Activated CD4-positive, alpha-beta T cell treated with anti-CD3 and anti-CD28 coated beads for 36 hours (primary cell): ENCODE measurements at regions not wholly inside any gene's neighbourhood (a gene's known extent, or its start where the extent isn't known, plus 50 kb on each side); places are given as distances from the start of the nearest gene placed in this dataset.

Experiments
- ATAC-seq: fragments of 200-7000 bp; cut with Tn5 transposase; one replicate; pipeline ENCODE4 v1.10.0; 2021; ENCODE audit warnings: mild to moderate bottlenecking, moderate library complexity
- CTCF ChIA-PET: fragments of 350-600 bp; sonication (Branson Sonifier 250); formaldehyde crosslinking; loops from one replicate; lab custom pipeline; 2021; ENCODE audit warnings: antibody characterized with exemption; lab: Charles Lee
- POLR2A ChIA-PET: fragments of 350-600 bp; sonication (Branson Sonifier 250); formaldehyde crosslinking; loops from one replicate; lab custom pipeline; 2021; ENCODE audit warnings: antibody characterized with exemption, inconsistent platforms; lab: Charles Lee
- DNase-seq: peaks from one replicate; pipeline ENCODE4 v3.0.0-alpha.2; 2020
- H3K27ac Mint-ChIP-seq: one replicate; pipeline ENCODE4 v1.8.0; 2021; ENCODE audit warnings: mixed read lengths
- H3K27me3 Mint-ChIP-seq: one replicate; pipeline ENCODE4 v1.8.0; 2021; ENCODE audit warnings: mixed read lengths
- H3K36me3 Mint-ChIP-seq: one replicate; pipeline ENCODE4 v1.8.0; 2021; ENCODE audit warnings: low read depth, mixed read lengths
- H3K4me1 Mint-ChIP-seq: one replicate; pipeline ENCODE4 v1.8.0; 2021; ENCODE audit warnings: mixed read lengths
- H3K4me3 Mint-ChIP-seq: one replicate; pipeline ENCODE4 v1.8.0; 2021; ENCODE audit warnings: mild to moderate bottlenecking, moderate library complexity, mixed read lengths
- H3K9me3 Mint-ChIP-seq: one replicate; pipeline ENCODE4 v1.8.0; 2021; ENCODE audit warnings: low read depth, mixed read lengths
- intact Hi-C, 2 experiments: fragments of 100-400 bp; cut with DNase I in 1 of 2; cut with micrococcal nuclease in 1 of 2; formaldehyde crosslinking; loops; one replicate each; pipeline versions ENCODE4 v1.14.2 to v1.15.1; 2022 to 2024; cut with DNase I, micrococcal nuclease

DNA sequence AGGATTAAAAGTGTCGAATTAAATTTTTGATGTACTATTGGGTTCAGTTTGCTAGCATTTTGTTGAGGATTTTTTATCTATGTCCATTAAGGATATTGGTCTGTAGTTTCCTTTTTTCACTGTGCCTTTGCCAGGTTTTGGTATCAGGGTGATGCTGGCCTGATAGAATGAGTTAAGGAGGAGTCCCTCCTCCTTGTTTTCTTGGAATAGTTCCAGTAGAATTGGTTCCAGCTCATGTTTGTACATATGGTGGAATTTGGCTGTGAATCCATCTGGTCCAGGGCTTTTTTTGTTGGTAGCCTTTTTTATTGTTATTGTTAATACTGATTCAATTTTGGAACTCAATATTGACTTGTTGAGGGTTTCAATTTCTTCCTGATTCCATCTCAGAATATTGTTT is 141.8 kb downstream of the SIM1 start:
- Mint-ChIP-seq H3K36me3 (no peaks in the 10 kb centered on the region), H3K4me1 (no peaks in the 10 kb centered on the region), H3K27me3 (no peaks in the 10 kb centered on the region), H3K4me3 (no peak overlapping the region), H3K9me3 (no peaks in the 10 kb centered on the region), H3K27ac (no peak overlapping the region)
- CTCF ChIA-PET: no interaction called here
- POLR2A ChIA-PET: no interaction called here
- ATAC-seq: no peak
- DNase-seq: no peak
- intact Hi-C loops: no loop called here

DNA sequence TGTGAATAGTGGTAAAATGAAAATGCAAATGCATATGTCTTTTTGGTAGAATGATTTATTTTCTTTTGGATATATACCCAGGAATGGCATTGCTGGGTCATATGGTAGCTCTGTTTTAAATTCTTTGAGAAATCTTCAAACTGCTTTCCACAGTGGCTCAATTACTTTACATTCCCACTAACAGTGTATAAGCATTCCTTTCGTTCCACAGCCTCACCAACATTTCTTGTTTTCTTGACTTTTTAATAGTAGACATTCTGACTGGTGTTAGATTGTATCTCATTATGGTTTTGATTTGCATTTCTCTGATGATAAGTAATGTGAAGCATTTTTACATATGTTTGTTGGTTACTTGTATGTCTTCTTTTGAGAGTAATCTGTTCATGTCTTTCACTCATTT is 144.0 kb downstream of the SIM1 start:
- Mint-ChIP-seq H3K4me1 (no peaks in the 10 kb centered on the region), H3K9me3 (no peaks in the 10 kb centered on the region), H3K36me3 (no peaks in the 10 kb centered on the region), H3K27me3 (no peaks in the 10 kb centered on the region), H3K27ac (no peak overlapping the region), H3K4me3 (no peak overlapping the region)
- DNase-seq (no peak), ATAC-seq (no peak)
- ChIA-PET POLR2A (no interaction called here), CTCF (no interaction called here)
- intact Hi-C loops: no loop called here

DNA sequence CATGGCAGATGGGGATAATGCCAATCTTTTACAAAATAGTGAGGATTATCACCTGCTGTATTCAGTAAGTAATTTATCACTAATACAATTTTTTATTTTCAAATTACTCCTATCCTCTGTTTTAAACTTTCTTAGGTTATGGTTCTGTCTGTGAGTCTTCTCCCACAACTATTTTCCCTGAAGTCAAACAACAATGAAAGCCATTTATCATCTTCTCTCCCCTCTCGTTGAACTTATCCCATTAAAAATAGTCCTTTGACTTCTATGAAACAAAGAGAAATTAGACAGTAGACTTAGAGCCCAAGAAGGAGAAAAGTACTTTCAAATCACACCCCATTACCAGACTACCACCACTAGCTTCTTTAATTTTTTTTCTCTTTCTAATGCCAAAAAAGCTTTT is 147.7 kb downstream of the SIM1 start:
- H3K4me3 Mint-ChIP-seq: no peak overlapping the region
- no peak for ATAC-seq
- no peaks in the 10 kb centered on the region for H3K9me3 Mint-ChIP-seq
- no peaks in the 10 kb centered on the region for H3K27me3 Mint-ChIP-seq
- POLR2A ChIA-PET: no interaction called here
- H3K4me1 Mint-ChIP-seq: no peaks in the 10 kb centered on the region
- H3K27ac Mint-ChIP-seq: no peak overlapping the region
- H3K36me3 Mint-ChIP-seq: no peaks in the 10 kb centered on the region
- DNase-seq: no peak
- CTCF ChIA-PET: interaction anchor here (0.7 kb wide), 1 partner anchor 12 kb away, joined by 3 read pairs; no protein-coding TSS in a partner anchor
- intact Hi-C loops: no loop called here

DNA sequence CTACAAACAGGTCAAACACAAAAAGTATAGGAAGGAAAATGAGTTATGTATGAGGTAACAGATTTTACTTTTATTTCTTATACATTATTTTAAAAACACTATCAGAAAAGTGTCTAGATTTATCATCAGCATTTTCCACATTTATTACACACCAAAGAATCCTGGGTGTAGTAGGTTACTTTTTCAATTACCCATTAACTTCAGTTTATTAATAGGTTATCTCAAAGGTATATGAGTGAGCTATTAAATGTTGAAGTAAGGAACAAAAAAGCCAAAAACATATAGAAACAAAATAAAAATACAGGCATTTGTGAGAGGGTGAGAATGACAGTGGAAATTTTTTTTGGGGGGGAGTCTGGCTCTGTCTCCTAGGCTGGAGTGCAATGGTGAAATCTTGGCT is 150.5 kb downstream of the SIM1 start:
- Mint-ChIP-seq H3K4me3 (no peak overlapping the region), H3K36me3 (no peaks in the 10 kb centered on the region), H3K9me3 (no peaks in the 10 kb centered on the region), H3K27ac (no peak overlapping the region), H3K27me3 (no peaks in the 10 kb centered on the region), H3K4me1 (no peaks in the 10 kb centered on the region)
- ChIA-PET CTCF (no interaction called here), POLR2A (no interaction called here)
- ATAC-seq: no peak
- DNase-seq: no peak
- intact Hi-C loops: no loop called here

DNA sequence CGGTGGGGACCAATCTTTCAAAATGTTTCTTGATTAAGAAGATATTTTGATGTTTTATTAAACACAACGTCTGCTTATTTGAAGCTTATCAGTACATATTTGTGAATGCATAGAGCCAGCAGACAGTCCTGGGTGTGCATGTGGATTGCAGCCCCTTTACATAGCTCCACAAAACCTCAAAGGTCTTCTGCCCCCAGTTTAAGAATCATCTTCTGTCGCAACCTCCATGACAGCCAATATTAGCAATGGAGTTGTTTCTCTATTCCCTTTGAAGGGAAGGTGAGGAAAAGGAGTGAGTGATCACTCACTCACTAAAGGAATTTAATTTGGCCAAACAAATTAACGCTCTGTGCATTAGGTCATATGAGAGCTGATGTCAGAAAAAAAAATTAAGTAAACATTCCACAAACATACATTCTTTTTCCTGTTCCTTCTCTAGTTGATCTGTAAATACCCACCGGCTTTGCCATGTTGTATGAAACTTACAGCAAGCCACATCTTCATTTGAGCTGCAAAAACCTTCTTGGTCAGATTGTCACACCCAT is 152.9 kb downstream of the SIM1 start:
- intact Hi-C loops: no loop called here
- ATAC-seq (no peak), DNase-seq (no peak)
- ChIA-PET POLR2A (no interaction called here), CTCF (no interaction called here)
- Mint-ChIP-seq H3K4me1 (no peaks in the 10 kb centered on the region), H3K27ac (no peak overlapping the region), H3K9me3 (no peaks in the 10 kb centered on the region), H3K36me3 (no peaks in the 10 kb centered on the region), H3K27me3 (no peaks in the 10 kb centered on the region), H3K4me3 (no peak overlapping the region)

DNA sequence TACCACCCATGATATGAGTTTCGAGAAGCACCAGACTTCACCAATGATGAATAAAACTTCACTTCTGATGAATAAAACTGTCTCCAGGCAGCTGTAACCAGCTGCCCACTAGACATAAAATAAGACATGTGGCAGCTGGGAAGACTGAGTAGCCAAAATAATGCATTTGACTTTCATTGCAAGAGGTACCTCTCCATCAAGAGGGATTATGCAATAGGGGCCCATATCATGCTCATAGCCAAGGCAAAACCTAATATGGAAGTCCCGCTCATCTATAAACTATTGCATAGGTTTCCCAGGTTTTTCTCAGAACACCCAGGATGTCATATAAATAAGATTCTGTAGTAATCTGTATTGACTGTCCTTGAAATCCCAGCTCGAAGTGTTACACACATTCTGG is 155.5 kb downstream of the SIM1 start:
- H3K4me1 Mint-ChIP-seq: no peaks in the 10 kb centered on the region
- ChIA-PET POLR2A (no interaction called here), CTCF (no interaction called here)
- H3K36me3 Mint-ChIP-seq: no peaks in the 10 kb centered on the region
- DNase-seq (no peak), ATAC-seq (no peak)
- intact Hi-C loops: no loop called here
- no peaks in the 10 kb centered on the region for H3K27me3 Mint-ChIP-seq
- H3K27ac Mint-ChIP-seq: no peak overlapping the region
- no peaks in the 10 kb centered on the region for H3K9me3 Mint-ChIP-seq
- H3K4me3 Mint-ChIP-seq: no peak overlapping the region

DNA sequence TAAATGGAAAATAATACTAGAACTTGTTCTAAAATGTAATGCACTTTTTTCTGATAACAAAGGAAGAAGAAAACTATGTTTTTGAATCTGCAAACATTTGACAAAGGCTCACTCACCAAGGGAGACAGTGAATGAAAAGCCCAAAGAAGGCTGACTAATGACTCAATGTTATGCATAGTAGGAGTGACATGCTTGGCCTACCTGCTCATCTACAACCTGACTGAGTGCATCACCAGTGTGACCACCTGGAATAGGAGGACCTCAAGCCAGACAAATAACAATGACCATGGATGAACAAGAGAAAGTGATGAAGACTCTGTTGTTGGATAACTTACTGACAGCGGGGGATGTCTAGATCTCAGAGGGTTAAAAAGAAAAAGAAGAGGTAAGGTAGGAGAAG is 157.2 kb downstream of the SIM1 start:
- POLR2A ChIA-PET: no interaction called here
- DNase-seq: no peak
- Mint-ChIP-seq H3K27me3 (peaks cover 2% of the 10 kb centered on the region), H3K27ac (no peak overlapping the region), H3K9me3 (no peaks in the 10 kb centered on the region), H3K36me3 (no peaks in the 10 kb centered on the region), H3K4me1 (no peaks in the 10 kb centered on the region), H3K4me3 (no peak overlapping the region)
- CTCF ChIA-PET: no interaction called here
- no peak for ATAC-seq
- intact Hi-C loops: no loop called here

DNA sequence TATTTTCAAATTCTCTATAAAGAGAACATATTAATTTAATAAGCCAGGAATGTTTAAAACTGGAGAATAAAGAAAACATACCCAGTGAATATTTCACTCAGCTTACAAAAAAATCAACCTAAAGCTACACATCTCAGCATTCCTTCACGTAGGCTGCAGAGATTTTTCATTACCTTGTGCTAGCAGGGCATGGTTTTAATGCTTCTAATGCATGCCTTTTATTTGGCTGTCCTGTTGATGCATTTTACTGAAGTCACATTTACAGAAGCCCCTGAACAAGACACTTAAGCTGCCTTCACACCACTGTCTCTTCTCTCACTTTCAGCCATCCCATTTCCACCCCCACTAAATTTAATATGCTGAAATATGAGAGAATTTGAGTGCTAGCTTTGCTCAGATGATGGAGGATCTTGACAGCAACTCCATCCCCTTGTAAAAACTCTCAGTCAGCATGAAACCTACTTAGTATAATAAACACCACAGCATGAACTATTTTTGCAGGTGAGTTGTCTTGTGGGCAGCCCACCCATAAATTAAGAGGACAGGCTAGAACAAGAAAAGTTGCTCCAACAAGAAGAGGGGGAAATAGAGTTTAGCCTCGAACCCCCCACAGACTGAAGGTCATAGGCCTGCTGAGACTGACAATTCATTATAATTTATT is 159.4 kb downstream of the SIM1 start:
- ATAC-seq: no peak
- CTCF ChIA-PET: interaction anchor here (0.9 to 1.0 kb wide), 2 partner anchors 12 to 206 kb away, joined by 3 read pairs; no protein-coding TSS in a partner anchor
- POLR2A ChIA-PET: no interaction called here

DNA sequence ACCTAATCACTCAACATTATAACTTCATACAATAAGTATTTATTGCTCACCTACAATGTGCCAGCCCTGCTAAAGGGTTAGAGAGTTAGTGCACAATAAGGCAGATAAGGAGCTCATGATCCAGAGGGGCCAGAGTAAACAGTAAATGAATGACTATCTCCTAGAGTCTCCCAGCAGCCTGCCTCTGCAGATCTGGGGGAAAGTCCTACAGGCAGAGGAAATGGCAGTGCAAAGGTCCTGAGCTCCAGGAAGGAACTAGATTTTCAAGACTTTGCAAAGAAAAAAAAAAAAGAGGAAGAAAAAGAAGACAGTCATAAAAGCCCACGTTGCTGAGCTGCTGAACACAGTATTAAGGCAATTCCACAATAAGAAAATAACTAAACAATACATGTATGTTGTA is 160.1 kb downstream of the SIM1 start:
- Mint-ChIP-seq H3K9me3 (no peaks in the 10 kb centered on the region), H3K27ac (no peak overlapping the region), H3K4me3 (no peak overlapping the region), H3K36me3 (no peaks in the 10 kb centered on the region), H3K27me3 (peaks cover 2% of the 10 kb centered on the region), H3K4me1 (no peaks in the 10 kb centered on the region)
- POLR2A ChIA-PET: no interaction called here
- intact Hi-C loops: no loop called here
- CTCF ChIA-PET: interaction anchor here (0.9 to 1.0 kb wide), 3 partner anchors 13 to 284 kb away, joined by 3 to 4 read pairs (median 3); no protein-coding TSS in a partner anchor
- ATAC-seq (no peak), DNase-seq (no peak)

More for the DNA sequence above, 159.4 kb downstream of the SIM1 start:
- no peak overlapping the region for H3K4me3 Mint-ChIP-seq
- no peaks in the 10 kb centered on the region for H3K36me3 Mint-ChIP-seq
- no peaks in the 10 kb centered on the region for H3K9me3 Mint-ChIP-seq
- H3K4me1 Mint-ChIP-seq: no peaks in the 10 kb centered on the region
- peaks cover 2% of the 10 kb centered on the region for H3K27me3 Mint-ChIP-seq
- H3K27ac Mint-ChIP-seq: no peak overlapping the region
- DNase-seq: no peak
- intact Hi-C loops: no loop called here

DNA sequence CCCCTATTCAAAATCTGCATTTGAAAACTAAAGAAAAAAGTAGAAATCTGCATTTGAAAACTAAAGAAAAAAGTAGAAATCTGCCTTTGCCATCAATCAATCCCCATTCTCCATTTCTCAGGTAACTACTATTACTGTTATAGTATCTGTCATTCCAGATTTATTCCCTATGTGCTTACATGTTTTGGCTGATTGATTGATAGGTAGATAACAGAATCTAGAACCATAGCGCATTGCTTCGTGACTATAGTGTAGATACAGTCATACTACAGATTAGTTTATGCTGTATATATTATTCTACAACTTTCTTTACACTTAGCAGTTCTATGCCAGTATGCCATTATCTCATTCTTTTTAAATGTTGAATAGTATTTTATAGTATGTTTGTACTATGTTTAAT is 163.0 kb downstream of the SIM1 start:
- ChIA-PET CTCF (no interaction called here), POLR2A (no interaction called here)
- H3K36me3 Mint-ChIP-seq: no peaks in the 10 kb centered on the region
- no peak overlapping the region for H3K4me3 Mint-ChIP-seq
- ATAC-seq (no peak), DNase-seq (no peak)
- H3K27ac Mint-ChIP-seq: no peak overlapping the region
- H3K4me1 Mint-ChIP-seq: no peaks in the 10 kb centered on the region
- H3K9me3 Mint-ChIP-seq: no peaks in the 10 kb centered on the region
- peaks cover 3% of the 10 kb centered on the region for H3K27me3 Mint-ChIP-seq
- intact Hi-C loops: no loop called here

DNA sequence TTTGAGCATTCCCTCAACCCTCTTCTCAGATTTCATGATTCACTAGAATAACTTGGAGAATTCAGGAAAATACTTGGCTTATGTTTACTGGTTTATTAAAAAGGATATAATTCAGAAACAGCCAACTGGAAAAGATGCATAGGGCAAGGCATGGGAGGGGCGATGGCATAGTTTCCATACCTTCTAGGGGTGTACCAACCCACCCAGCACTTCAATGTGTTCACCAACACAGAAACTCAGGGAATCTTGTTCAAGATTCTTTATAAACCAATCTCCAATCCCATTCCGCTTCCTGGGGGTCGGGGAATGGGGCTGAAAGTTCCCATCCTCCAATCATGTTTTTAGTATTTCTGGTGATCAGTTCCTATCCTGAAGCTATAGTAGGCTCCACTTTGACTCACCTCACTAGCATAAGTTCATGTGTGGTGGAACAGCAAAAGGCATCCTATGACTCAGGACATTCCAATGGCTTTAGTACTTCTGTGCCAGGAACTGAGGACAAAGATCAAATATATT is 164.4 kb downstream of the SIM1 start:
- intact Hi-C loops: no loop called here
- DNase-seq (no peak), ATAC-seq (no peak)
- Mint-ChIP-seq H3K9me3 (no peaks in the 10 kb centered on the region), H3K27ac (no peak overlapping the region), H3K27me3 (peaks cover 4% of the 10 kb centered on the region), H3K4me3 (no peak overlapping the region), H3K36me3 (no peaks in the 10 kb centered on the region), H3K4me1 (no peaks in the 10 kb centered on the region)
- ChIA-PET CTCF (interaction anchor here (0.6 kb wide), 1 partner anchor 102 kb away, joined by 3 read pairs; no protein-coding TSS in a partner anchor), POLR2A (no interaction called here)

DNA sequence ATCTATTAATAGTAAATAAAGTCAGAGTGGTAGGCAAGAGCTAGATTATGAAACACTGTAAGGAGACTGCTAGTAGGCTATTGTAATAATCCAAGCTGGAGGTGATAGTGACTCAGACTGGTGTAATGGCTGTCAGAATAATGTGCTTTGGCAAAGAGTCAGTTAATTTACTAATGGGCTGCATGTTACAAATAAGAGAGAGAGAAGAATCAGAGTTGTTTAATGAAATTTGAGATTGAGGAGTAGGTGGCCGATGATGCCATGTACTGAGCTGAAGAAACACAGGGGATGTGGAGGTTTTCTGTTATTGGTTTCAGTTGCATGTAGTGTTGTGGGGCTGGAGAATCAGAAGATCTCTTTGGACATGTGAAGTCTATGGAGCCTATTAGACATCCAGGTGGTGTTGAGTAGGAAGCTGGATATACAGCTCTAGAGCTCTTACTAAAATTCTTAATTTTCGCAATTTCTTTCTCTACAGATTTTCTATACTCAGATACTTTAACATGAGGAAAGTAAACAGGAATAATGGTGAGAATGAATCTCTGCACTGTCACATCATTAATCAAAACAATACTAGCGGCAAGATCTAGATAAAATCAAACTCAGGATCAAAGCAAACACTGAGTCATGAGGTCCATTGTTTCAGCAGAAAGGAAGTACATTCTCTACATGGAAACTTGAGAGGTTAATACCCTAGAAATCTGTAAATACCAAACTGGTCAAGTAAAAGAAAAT is 167.7 kb downstream of the SIM1 start:
- intact Hi-C loops: no loop called here
- no peak overlapping the region for H3K27ac Mint-ChIP-seq
- H3K4me1 Mint-ChIP-seq: no peaks in the 10 kb centered on the region
- ChIA-PET CTCF (interaction anchor here (1.4 kb wide), 1 partner anchor 8 kb away, joined by 3 read pairs; no protein-coding TSS in a partner anchor), POLR2A (no interaction called here)
- no peak for DNase-seq
- ATAC-seq: no peak
- peaks cover 4% of the 10 kb centered on the region for H3K27me3 Mint-ChIP-seq
- H3K9me3 Mint-ChIP-seq: no peaks in the 10 kb centered on the region
- H3K4me3 Mint-ChIP-seq: no peak overlapping the region
- H3K36me3 Mint-ChIP-seq: no peaks in the 10 kb centered on the region
